GM12891 (cell line): ENCODE measurements at regions not wholly inside any gene's neighbourhood (a gene's known extent, or its start where the extent isn't known, plus 50 kb on each side); places are given as distances from the start of the nearest gene placed in this dataset.

Source experiments
- PAX5 ChIP-seq: IDR thresholded peaks from 2 replicates; pipeline ENCODE4 v1.6.1; 2011; ENCODE audit warnings: low read length, moderate library complexity, mild to moderate bottlenecking; ENCODE audit not compliant: insufficient read depth, severe bottlenecking
- POLR2A ChIP-seq: IDR thresholded peaks from 2 replicates; pipeline ENCODE4 v1.6.1; 2011; ENCODE audit warnings: low read depth, low read length, control low read depth
- POLR2AphosphoS5 ChIP-seq: IDR thresholded peaks from 2 replicates; pipeline ENCODE4 v1.6.1; 2011; ENCODE audit warnings: low read depth, low read length, control low read depth
- SPI1 ChIP-seq: IDR thresholded peaks from 2 replicates; pipeline ENCODE4 v1.6.1; 2011; ENCODE audit warnings: low read depth, low read length, control low read depth
- TAF1 ChIP-seq: IDR thresholded peaks from 2 replicates; pipeline ENCODE4 v1.6.1; 2011; ENCODE audit warnings: low read depth, low read length, control low read depth

DNA sequence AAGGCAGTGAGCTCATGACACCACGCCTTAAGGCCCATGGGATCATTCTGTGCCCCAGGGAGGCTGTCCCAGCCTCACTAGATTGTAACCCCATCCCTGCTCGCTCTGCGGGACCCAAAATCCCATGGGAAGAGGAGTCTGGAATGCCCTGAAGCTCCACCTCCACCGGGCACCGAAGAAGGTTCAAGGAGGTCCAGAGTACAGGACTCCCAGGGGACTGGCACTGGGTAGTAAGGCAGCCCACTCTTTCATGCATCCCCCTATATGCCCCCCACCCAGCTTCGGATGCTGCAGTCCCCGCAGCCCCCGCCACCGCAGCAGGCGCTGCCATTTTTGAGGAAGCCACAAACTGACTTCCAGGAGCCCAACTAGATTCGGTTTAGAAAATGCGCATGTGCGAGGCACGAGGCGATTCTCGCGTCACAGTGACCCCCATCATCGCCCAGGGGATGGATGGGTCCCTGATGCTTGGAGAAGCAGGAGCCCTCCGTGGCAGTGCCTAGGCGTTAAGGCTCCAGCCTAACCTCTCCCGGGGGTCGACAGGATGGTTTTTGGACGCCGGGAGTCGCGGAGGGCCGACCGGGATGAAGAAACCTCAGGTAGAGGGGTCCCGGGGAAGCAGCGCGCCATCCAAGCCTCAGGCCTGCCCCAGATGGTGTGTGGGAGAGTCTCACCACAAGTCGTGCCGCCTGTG is 1681.0 kb downstream of the TP53TG3F start:
- TF ChIP-seq POLR2A: no peak
- TF ChIP-seq POLR2AphosphoS5: no peak
- TF ChIP-seq PAX5: no peak
- TF ChIP-seq TAF1: no peak
- no peak for TF ChIP-seq SPI1
